ENCODE measurements at regions not wholly inside any gene's neighbourhood (a gene's known extent, or its start where the extent isn't known, plus 50 kb on each side); places are given as distances from the start of the nearest gene placed in this dataset.

DNA sequence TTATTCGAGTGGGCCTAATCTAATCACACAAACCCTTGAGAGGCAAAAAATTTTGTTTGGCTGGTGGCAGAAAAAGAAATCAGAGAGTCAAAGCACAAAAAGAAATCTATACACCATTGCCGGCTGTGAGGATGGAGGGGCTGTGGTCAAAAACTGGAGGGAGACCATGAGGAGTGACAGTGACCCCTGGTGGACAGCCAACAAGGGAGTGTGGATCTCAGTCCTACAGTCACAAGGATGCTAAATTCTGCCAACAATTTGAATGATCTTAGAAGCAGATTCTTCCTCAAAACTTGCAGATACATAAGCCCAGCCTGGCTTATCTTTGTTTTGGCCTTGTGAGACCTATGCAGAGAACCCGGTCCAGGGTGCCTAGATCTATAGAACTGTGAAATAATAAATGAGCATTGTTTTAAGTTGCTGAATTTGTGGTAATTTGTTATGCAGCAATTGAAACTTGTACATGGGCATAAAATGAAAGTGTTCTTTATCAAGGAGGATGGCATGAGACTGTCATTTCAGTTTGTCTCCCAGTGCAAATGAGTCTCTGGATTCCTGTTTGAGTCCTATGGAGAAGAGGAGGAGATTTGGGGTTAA is 103.0 kb upstream of the ARHGEF26 start:
- H3K4me1 ChIP-seq (ENCODE audit: control insufficient read depth in 1 of 2, insufficient read depth in 2 of 2, low read length in 2 of 2), result no peaks in the 10 kb centered on the region
- no peak overlapping the region for H4K91ac ChIP-seq (ENCODE audit: low read depth, low read length)
- no peak overlapping the region for H2AFZ ChIP-seq (ENCODE audit: insufficient read depth, low read length, poor library complexity)
- H2BK120ac ChIP-seq (ENCODE audit: insufficient read depth, low read length, poor library complexity), result no peak overlapping the region
- H3K79me2 ChIP-seq (ENCODE audit: control insufficient read depth, insufficient read depth, low read length, poor library complexity), result no peaks in the 10 kb centered on the region
- DNase-seq, result peak; percentile 14 to 58
- no peak overlapping the region for H3K27ac ChIP-seq (ENCODE audit: low read depth, low read length)
- no peak overlapping the region for H3K4ac ChIP-seq (ENCODE audit: low read depth, low read length)
- no peaks in the 10 kb centered on the region for H3K36me3 ChIP-seq (ENCODE audit: control insufficient read depth in 1 of 2, insufficient read depth in 2 of 2, low read length in 2 of 2)
- no peaks in the 10 kb centered on the region for H3K27me3 ChIP-seq (ENCODE audit: insufficient read depth, low read length)
- no peak overlapping the region for H2AK5ac ChIP-seq (ENCODE audit: low read length)
- H3K4me2 ChIP-seq (ENCODE audit: low read length), result no peak overlapping the region
- H4K12ac ChIP-seq (ENCODE audit: low read depth, low read length), result no peak overlapping the region
- no peak overlapping the region for H4K8ac ChIP-seq (ENCODE audit: low read depth, low read length)
- no peaks in the 10 kb centered on the region for H3K9me3 ChIP-seq (ENCODE audit: insufficient read depth, low read depth, low read length)
- no peak overlapping the region for H3K18ac ChIP-seq (ENCODE audit: low read length)
- WGBS (ENCODE audit: extremely low coverage, insufficient coverage, insufficient read length), result no CpG with 5 or more reads among the region's 3 CpGs
- no peak overlapping the region for H2BK12ac ChIP-seq (ENCODE audit: low read length)
- H3K23ac ChIP-seq (ENCODE audit: low read length), result no peak overlapping the region
- H3K4me3 ChIP-seq (ENCODE audit: low read depth, low read length), result no peak overlapping the region
- no peak overlapping the region for H3K14ac ChIP-seq (ENCODE audit: low read length)
- no peaks in the 10 kb centered on the region for H3K79me1 ChIP-seq (ENCODE audit: low read length)
- H2BK5ac ChIP-seq (ENCODE audit: low read depth, low read length, poor library complexity), result no peak overlapping the region
- no peak overlapping the region for H3K9ac ChIP-seq (ENCODE audit: low read length)

DNA sequence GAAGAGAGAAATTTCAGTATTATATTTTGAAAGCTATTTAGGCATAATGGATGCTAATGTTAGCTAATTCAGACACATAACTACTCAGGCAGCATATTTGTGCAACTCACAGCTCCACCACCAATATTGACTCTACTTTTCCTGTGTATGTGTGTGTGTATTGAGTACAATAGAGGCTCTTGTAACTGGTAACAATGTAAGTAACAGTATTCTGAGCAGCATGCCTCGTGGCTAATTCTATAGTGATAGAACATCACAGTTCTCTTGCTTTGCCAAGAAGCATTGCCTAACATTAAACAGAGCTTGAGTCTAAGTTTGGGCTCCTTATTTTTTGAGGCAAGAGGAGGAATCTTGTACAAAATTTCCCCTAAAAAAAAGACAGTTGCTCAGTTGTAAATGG is 98.6 kb upstream of the ARHGEF26 start:
- no peaks in the 10 kb centered on the region for H3K79me1 ChIP-seq (ENCODE audit: low read length)

DNA sequence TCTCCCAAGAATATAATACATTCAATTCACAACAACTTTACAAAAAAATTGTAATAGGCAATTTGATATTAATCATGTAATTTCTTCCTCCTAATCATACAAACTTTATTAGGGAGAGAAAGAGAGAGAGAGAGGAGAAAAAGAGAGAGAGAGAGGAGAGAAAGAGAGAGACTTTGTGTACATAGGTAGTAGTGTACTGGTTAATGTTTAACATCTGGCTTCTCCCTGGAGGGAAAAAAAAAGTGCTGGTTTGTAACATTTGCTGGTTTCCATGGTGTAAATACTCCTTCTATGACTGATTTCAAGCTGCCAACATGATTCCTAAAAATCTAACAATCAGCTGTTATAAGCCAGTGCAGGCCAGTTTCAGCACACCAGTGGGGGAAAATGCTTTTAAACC is 98.0 kb upstream of the ARHGEF26 start:
- Histone ChIP-seq H3K23ac (ENCODE audit: low read length) (no peak overlapping the region), H2BK5ac (ENCODE audit: low read depth, low read length, poor library complexity) (no peak overlapping the region), H3K36me3 (ENCODE audit: control insufficient read depth in 1 of 2, insufficient read depth in 2 of 2, low read length in 2 of 2) (no peaks in the 10 kb centered on the region), H3K27me3 (ENCODE audit: insufficient read depth, low read length) (no peaks in the 10 kb centered on the region), H2AFZ (ENCODE audit: insufficient read depth, low read length, poor library complexity) (no peak overlapping the region), H3K18ac (ENCODE audit: low read length) (no peak overlapping the region), H3K79me2 (ENCODE audit: control insufficient read depth, insufficient read depth, low read length, poor library complexity) (no peaks in the 10 kb centered on the region), H3K79me1 (ENCODE audit: low read length) (no peaks in the 10 kb centered on the region), H2AK5ac (ENCODE audit: low read length) (no peak overlapping the region), H3K14ac (ENCODE audit: low read length) (no peak overlapping the region), H3K4ac (ENCODE audit: low read depth, low read length) (no peak overlapping the region), H4K91ac (ENCODE audit: low read depth, low read length) (no peak overlapping the region), H3K9me3 (ENCODE audit: insufficient read depth, low read depth, low read length) (no peaks in the 10 kb centered on the region), H2BK120ac (ENCODE audit: insufficient read depth, low read length, poor library complexity) (no peak overlapping the region), H3K4me3 (ENCODE audit: low read depth, low read length) (no peak overlapping the region), H3K4me2 (ENCODE audit: low read length) (no peak overlapping the region), H2BK12ac (ENCODE audit: low read length) (no peak overlapping the region), H3K9ac (ENCODE audit: low read length) (no peak overlapping the region), H4K8ac (ENCODE audit: low read depth, low read length) (no peak overlapping the region), H3K27ac (ENCODE audit: low read depth, low read length) (no peak overlapping the region), H4K12ac (ENCODE audit: low read depth, low read length) (no peak overlapping the region), H3K4me1 (ENCODE audit: control insufficient read depth in 1 of 2, insufficient read depth in 2 of 2, low read length in 2 of 2) (no peaks in the 10 kb centered on the region)
- peak in 1 of 2 donors; percentile 22 for DNase-seq

More for the DNA sequence above, 98.6 kb upstream of the ARHGEF26 start:
- no peak overlapping the region for H3K4me3 ChIP-seq (ENCODE audit: low read depth, low read length)
- H2BK120ac ChIP-seq (ENCODE audit: insufficient read depth, low read length, poor library complexity), result no peak overlapping the region
- no peak overlapping the region for H3K27ac ChIP-seq (ENCODE audit: low read depth, low read length)
- H2AK5ac ChIP-seq (ENCODE audit: low read length), result no peak overlapping the region
- H3K18ac ChIP-seq (ENCODE audit: low read length), result no peak overlapping the region
- H3K4me2 ChIP-seq (ENCODE audit: low read length), result no peak overlapping the region
- H3K9me3 ChIP-seq (ENCODE audit: insufficient read depth, low read depth, low read length), result no peaks in the 10 kb centered on the region
- no peak overlapping the region for H3K9ac ChIP-seq (ENCODE audit: low read length)
- WGBS (ENCODE audit: extremely low coverage, insufficient coverage, insufficient read length), result no CpG with 5 or more reads among the region's 1 CpG
- H3K79me2 ChIP-seq (ENCODE audit: control insufficient read depth, insufficient read depth, low read length, poor library complexity), result no peaks in the 10 kb centered on the region
- H4K8ac ChIP-seq (ENCODE audit: low read depth, low read length), result no peak overlapping the region
- no peaks in the 10 kb centered on the region for H3K36me3 ChIP-seq (ENCODE audit: control insufficient read depth in 1 of 2, insufficient read depth in 2 of 2, low read length in 2 of 2)
- no peak overlapping the region for H4K91ac ChIP-seq (ENCODE audit: low read depth, low read length)
- no peak overlapping the region for H2BK12ac ChIP-seq (ENCODE audit: low read length)
- H3K4me1 ChIP-seq (ENCODE audit: control insufficient read depth in 1 of 2, insufficient read depth in 2 of 2, low read length in 2 of 2), result no peaks in the 10 kb centered on the region
- H2AFZ ChIP-seq (ENCODE audit: insufficient read depth, low read length, poor library complexity), result no peak overlapping the region
- no peak overlapping the region for H2BK5ac ChIP-seq (ENCODE audit: low read depth, low read length, poor library complexity)
- no peaks in the 10 kb centered on the region for H3K27me3 ChIP-seq (ENCODE audit: insufficient read depth, low read length)
- H3K23ac ChIP-seq (ENCODE audit: low read length), result no peak overlapping the region
- no peak overlapping the region for H3K14ac ChIP-seq (ENCODE audit: low read length)
- H3K4ac ChIP-seq (ENCODE audit: low read depth, low read length), result no peak overlapping the region
- H4K12ac ChIP-seq (ENCODE audit: low read depth, low read length), result no peak overlapping the region
- DNase-seq, result no peak

DNA sequence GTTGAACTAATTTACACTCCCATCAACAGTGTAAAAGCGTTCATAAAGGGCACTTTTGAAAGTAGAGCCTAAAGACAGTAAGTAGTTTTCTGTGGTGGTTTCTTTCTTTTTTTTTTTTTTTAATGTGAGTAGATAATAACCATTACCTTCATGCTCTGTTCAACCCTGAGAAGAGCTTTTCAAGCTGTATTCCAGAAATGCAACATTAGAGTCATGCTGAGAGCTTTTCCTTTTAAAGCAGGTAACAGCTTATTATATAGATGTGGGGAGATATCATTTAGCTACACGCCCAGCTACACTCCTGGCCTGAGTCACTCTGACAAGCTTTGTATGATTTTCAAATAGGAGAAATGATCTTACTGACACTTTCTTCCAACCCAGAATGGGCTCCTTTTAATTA is 96.2 kb upstream of the ARHGEF26 start:
- no peak overlapping the region for H3K9ac ChIP-seq (ENCODE audit: low read length)
- no peak overlapping the region for H3K4ac ChIP-seq (ENCODE audit: low read depth, low read length)
- H3K23ac ChIP-seq (ENCODE audit: low read length), result no peak overlapping the region
- no peaks in the 10 kb centered on the region for H3K4me1 ChIP-seq (ENCODE audit: control insufficient read depth in 1 of 2, insufficient read depth in 2 of 2, low read length in 2 of 2)
- H4K12ac ChIP-seq (ENCODE audit: low read depth, low read length), result no peak overlapping the region
- no peak for DNase-seq
- no peaks in the 10 kb centered on the region for H3K36me3 ChIP-seq (ENCODE audit: control insufficient read depth in 1 of 2, insufficient read depth in 2 of 2, low read length in 2 of 2)
- H3K9me3 ChIP-seq (ENCODE audit: insufficient read depth, low read depth, low read length), result no peaks in the 10 kb centered on the region
- H2BK12ac ChIP-seq (ENCODE audit: low read length), result no peak overlapping the region
- H2AK5ac ChIP-seq (ENCODE audit: low read length), result no peak overlapping the region
- H3K27me3 ChIP-seq (ENCODE audit: insufficient read depth, low read length), result no peaks in the 10 kb centered on the region
- no peak overlapping the region for H2BK5ac ChIP-seq (ENCODE audit: low read depth, low read length, poor library complexity)
- H2AFZ ChIP-seq (ENCODE audit: insufficient read depth, low read length, poor library complexity), result no peak overlapping the region
- no peak overlapping the region for H4K8ac ChIP-seq (ENCODE audit: low read depth, low read length)
- WGBS (ENCODE audit: extremely low coverage, insufficient coverage, insufficient read length), result no CpG with 5 or more reads among the region's 2 CpGs
- no peak overlapping the region for H3K27ac ChIP-seq (ENCODE audit: low read depth, low read length)
- H3K4me2 ChIP-seq (ENCODE audit: low read length), result no peak overlapping the region
- H3K18ac ChIP-seq (ENCODE audit: low read length), result no peak overlapping the region
- no peak overlapping the region for H3K4me3 ChIP-seq (ENCODE audit: low read depth, low read length)
- no peak overlapping the region for H3K14ac ChIP-seq (ENCODE audit: low read length)
- no peaks in the 10 kb centered on the region for H3K79me2 ChIP-seq (ENCODE audit: control insufficient read depth, insufficient read depth, low read length, poor library complexity)
- H2BK120ac ChIP-seq (ENCODE audit: insufficient read depth, low read length, poor library complexity), result no peak overlapping the region
- no peaks in the 10 kb centered on the region for H3K79me1 ChIP-seq (ENCODE audit: low read length)
- H4K91ac ChIP-seq (ENCODE audit: low read depth, low read length), result no peak overlapping the region

All from trophoblast cell (in vitro differentiated cells and primary cell).